ENCODE measurements at regions not wholly inside any gene's neighbourhood (a gene's known extent, or its start where the extent isn't known, plus 50 kb on each side); places are given as distances from the start of the nearest gene placed in this dataset.

DNA sequence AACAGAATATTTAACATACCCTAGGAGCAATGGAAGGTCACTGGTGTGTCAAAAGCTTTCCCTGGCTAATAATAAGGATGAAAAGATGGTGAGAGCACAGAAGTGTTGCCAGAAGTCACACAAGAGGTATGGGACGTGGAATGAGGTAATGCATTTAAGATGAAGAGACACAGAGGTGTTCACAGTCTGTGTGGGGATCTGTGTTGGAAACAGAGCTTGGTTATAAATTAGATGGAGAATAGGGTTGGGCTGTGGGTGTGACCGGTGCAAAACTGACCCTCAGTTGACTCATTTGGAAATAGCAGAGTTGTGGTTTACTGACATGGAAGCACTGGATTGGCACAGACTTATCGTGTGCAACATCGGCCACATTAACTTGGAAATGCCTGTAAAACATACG, 372.5 kb downstream of the SATB2 start:
- WGBS (ENCODE audit: insufficient coverage, low coverage, missing lambda C conversion rate), result 0% methylated on average over 5 of the region's 5 CpGs
- POLR2A ChIA-PET, result no interaction called here
- BruUV-seq (replicated peaks), result no TSS peak
- intact Hi-C loops (cut with micrococcal nuclease), result no loop called here
- Histone ChIP-seq H3K4me1 (replicated peaks in 1 of 2; ENCODE audit: control insufficient read depth in 2 of 2, insufficient read depth in 2 of 2, low read length in 2 of 2) (no peaks in the 10 kb centered on the region), H3K4me2 (ENCODE audit: insufficient read depth, low read length) (no peak overlapping the region), H3K4me3 (no peak overlapping the region), H3K9me3 (replicated peaks; ENCODE audit: control insufficient read depth, insufficient read depth, low read depth, low read length) (no peaks in the 10 kb centered on the region), H3K27me3 (ENCODE audit: control insufficient read depth in 2 of 2, insufficient read depth in 2 of 2, low read length in 2 of 2) (no peaks in the 10 kb centered on the region), H4K20me1 (replicated peaks; ENCODE audit: control insufficient read depth, insufficient read depth, low read length) (no peaks in the 10 kb centered on the region), H3K9me1 (ENCODE audit: control insufficient read depth, insufficient read depth, low read length) (no peaks in the 10 kb centered on the region), H3K79me2 (ENCODE audit: control insufficient read depth, insufficient read depth, low read length) (no peaks in the 10 kb centered on the region), H3K36me3 (ENCODE audit: control insufficient read depth, insufficient read depth, low read length) (no peaks in the 10 kb centered on the region), H2AFZ (ENCODE audit: low read depth, low read length) (no peak overlapping the region), H3K27ac (ENCODE audit: extremely low read depth, low read depth, low read length) (no peak overlapping the region), H3K9ac (ENCODE audit: insufficient read depth in 1 of 2, low read depth in 2 of 2, low read length in 2 of 2) (no peak overlapping the region)
- in situ Hi-C loops (cut with MboI), result no loop called here
- ATAC-seq (no peak), DNase-seq (ENCODE audit: extremely low read depth in 1 of 4, low spot score in 3 of 4) (no peak), FAIRE-seq (no peak)
- CTCF ChIA-PET (ENCODE audit: low intra/inter-chr PET ratio), result no interaction called here
- no peak for TF ChIP-seq TRIM28 (IDR thresholded peaks at IDR 0.05)

DNA sequence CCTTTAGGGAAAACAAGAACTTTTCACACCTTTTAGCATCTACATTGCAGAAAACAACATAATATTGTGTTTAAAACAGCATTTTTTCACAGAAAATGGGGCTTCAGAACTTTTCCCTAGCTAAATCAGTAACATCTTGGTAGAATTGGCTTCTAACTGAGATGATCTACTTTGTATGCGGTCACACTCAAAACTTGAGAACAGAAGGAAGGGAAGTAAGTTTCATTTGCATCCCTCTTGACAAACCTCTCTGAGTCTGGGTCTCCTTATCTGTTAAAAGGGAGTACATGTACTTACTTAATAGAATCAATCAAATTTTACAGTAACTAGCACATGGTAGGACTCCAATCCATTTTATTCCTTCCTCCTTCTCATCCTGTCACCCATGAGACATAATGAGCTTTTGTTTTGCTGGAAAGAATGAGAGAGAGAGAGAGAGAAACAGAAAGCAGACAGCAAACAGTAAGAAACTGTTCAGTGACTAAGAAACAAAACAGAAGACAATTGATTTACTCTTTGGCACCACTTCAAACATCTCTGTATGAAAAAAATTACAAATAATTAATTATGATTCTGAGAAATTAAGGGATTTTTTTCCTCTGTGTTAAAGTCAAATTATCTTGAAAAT, 387.3 kb downstream of the SATB2 start:
- Histone ChIP-seq H3K36me3 (ENCODE audit: control insufficient read depth, insufficient read depth, low read length) (no peaks in the 10 kb centered on the region), H3K27me3 (ENCODE audit: control insufficient read depth in 2 of 2, insufficient read depth in 2 of 2, low read length in 2 of 2) (no peaks in the 10 kb centered on the region), H3K79me2 (ENCODE audit: control insufficient read depth, insufficient read depth, low read length) (no peaks in the 10 kb centered on the region), H3K9me1 (ENCODE audit: control insufficient read depth, insufficient read depth, low read length) (no peaks in the 10 kb centered on the region), H3K4me2 (ENCODE audit: insufficient read depth, low read length) (no peak overlapping the region), H4K20me1 (replicated peaks; ENCODE audit: control insufficient read depth, insufficient read depth, low read length) (no peaks in the 10 kb centered on the region), H2AFZ (ENCODE audit: low read depth, low read length) (no peak overlapping the region), H3K4me3 (no peak overlapping the region), H3K9me3 (replicated peaks; ENCODE audit: control insufficient read depth, insufficient read depth, low read depth, low read length) (no peaks in the 10 kb centered on the region; the same call in 1 of the 2 replicates), H3K27ac (ENCODE audit: extremely low read depth, low read depth, low read length) (no peak overlapping the region), H3K9ac (ENCODE audit: insufficient read depth in 1 of 2, low read depth in 2 of 2, low read length in 2 of 2) (no peak overlapping the region), H3K4me1 (replicated peaks in 1 of 2; ENCODE audit: control insufficient read depth in 2 of 2, insufficient read depth in 2 of 2, low read length in 2 of 2) (no peaks in the 10 kb centered on the region)
- ChIA-PET POLR2A (no interaction called here), CTCF (ENCODE audit: low intra/inter-chr PET ratio) (no interaction called here)
- 10% methylated on average over 1 of the region's 1 CpG for WGBS (ENCODE audit: insufficient coverage, low coverage, missing lambda C conversion rate)
- no peak for ATAC-seq
- no TSS peak for BruUV-seq (replicated peaks)
- intact Hi-C loops (cut with micrococcal nuclease) (no loop called here), in situ Hi-C loops (cut with MboI) (no loop called here)
- FAIRE-seq, result no peak
- DNase-seq (ENCODE audit: extremely low read depth in 1 of 4, low spot score in 3 of 4), result no peak
- TF ChIP-seq, protein P1, sequence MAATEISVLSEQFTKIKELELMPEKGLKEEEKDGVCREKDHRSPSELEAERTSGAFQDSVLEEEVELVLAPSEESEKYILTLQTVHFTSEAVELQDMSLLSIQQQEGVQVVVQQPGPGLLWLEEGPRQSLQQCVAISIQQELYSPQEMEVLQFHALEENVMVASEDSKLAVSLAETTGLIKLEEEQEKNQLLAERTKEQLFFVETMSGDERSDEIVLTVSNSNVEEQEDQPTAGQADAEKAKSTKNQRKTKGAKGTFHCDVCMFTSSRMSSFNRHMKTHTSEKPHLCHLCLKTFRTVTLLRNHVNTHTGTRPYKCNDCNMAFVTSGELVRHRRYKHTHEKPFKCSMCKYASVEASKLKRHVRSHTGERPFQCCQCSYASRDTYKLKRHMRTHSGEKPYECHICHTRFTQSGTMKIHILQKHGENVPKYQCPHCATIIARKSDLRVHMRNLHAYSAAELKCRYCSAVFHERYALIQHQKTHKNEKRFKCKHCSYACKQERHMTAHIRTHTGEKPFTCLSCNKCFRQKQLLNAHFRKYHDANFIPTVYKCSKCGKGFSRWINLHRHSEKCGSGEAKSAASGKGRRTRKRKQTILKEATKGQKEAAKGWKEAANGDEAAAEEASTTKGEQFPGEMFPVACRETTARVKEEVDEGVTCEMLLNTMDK (IDR thresholded peaks at IDR 0.05; ENCODE audit: borderline replicate concordance, insufficient read depth, low read depth, low read length, poor library complexity, severe bottlenecking), result no peak
- TF ChIP-seq CXXC5 (CRISPR knock-in tag; IDR thresholded peaks at IDR 0.05) (no peak), CREB3L1 (IDR thresholded peaks at IDR 0.05; ENCODE audit: borderline replicate concordance, low read depth) (no peak), PTBP1 (IDR thresholded peaks at IDR 0.05; ENCODE audit: low read depth, low read length) (no peak), NR0B1 (IDR thresholded peaks at IDR 0.05; ENCODE audit: partially characterized antibody) (no peak), ZFPM2 (CRISPR knock-in tag; IDR thresholded peaks at IDR 0.05) (no peak), ZNF507 (tag; conservative IDR thresholded peaks at IDR 0.05) (no peak)
- TF ChIP-seq, protein P2, sequence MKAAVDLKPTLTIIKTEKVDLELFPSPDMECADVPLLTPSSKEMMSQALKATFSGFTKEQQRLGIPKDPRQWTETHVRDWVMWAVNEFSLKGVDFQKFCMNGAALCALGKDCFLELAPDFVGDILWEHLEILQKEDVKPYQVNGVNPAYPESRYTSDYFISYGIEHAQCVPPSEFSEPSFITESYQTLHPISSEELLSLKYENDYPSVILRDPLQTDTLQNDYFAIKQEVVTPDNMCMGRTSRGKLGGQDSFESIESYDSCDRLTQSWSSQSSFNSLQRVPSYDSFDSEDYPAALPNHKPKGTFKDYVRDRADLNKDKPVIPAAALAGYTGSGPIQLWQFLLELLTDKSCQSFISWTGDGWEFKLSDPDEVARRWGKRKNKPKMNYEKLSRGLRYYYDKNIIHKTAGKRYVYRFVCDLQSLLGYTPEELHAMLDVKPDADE (conservative IDR thresholded peaks at IDR 0.05; ENCODE audit: control insufficient read depth, low read depth, low read length), result no peak
